ENCODE measurements at regions not wholly inside any gene's neighbourhood (a gene's known extent, or its start where the extent isn't known, plus 50 kb on each side); places are given as distances from the start of the nearest gene placed in this dataset.

DNA sequence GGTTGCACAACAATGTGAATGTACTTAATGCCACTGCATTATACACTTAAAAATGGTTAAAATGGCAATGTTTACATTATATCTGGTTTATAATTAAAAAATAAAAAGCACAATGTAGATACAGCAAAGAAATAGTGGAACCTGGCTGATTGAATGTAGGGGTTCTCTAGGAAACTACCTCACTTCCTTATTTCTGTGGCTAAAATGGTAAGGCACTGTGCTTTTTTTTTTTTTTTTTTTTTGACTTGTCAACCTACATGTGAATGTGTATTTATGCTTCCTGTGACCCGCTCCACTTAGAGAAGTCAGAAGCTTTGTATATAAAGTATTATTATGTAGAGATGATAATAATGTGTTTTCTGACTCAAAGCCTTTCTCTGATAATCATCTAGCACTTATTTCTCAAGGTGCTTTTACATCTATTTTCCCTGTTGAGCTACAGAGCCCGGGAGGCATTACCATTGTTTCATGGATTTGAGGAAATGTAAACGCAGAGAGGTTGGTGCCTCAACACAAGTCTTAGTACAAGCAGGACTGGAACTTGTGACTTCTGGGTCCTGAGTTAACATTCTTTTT, 55.0 kb downstream of the SOX4 start:
- DNase-seq: no peak

DNA sequence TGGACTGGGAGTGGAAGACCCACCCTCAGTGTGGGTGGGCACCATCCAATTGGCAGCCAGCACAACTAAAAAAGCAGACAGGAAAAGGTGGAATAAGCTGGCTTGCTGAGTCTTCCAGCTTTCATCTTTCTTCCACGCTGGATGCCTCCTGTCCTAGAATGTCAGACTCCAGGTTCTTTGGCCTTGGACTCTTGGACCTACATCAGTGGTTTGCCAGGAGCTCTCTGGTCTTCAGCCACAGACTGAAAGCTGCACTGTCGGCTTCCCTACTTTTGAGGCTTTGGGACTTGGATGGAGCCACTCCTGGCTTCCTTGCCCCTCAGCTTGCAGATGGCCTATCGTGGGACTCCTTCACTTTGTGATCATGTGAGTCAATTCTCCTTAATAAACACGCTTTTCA, 59.8 kb downstream of the SOX4 start:
- no peak for DNase-seq

DNA sequence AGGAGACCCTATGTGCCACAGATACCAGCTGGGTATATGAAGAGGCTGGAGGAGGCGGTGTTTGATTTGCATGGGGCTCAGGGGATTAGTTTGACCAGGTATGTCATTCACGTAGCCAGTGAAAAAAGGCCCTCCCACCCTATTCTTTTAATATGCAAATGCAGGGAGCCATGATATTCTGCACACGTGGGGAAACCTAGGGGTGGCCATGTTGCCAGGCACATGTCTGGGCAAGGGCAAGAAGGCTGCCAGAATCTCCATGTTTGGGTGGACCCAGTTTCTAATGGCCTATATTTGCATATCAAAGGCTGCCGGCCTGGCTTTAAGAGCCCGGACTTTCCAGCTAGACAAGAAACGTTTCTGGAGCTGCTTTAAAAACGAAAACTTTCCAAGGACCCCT, 60.4 kb downstream of the SOX4 start:
- DNase-seq: no peak

DNA sequence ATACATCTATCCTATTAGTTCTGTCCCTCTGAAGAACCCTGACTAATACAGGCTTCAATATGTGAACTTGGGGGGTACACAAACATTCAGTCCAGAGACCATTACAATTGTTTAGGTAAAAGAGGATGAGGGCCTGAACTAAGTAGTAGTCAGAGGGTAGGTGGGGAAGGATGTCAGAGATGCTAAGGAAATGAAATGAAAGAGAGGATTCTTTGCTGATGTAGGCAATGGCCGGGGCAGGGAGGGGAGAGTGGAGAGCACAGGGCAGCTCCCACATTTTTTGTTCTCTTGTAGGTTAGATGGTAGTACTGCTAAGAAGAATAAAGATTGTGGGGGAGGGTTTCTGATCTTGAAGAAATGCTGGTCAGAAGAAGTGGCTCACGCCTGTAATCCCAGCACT, 60.8 kb downstream of the SOX4 start:
- DNase-seq: no peak

DNA sequence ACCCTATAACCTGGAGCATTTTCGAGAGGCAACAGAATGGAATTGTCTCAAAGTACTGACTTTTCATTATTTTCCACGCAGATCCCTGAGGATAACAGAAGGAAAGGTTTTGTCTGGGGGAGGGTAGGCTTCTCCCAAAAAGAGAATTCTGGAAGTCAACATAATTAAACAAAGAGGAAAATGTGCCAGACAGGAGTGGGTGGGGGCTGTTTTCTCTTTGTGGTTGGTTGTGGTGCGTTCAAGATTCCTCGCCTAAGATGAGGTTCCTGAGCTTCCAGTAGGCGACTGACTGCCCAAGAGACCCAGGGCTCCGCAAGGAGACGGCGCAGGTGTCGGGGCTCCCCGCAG, 70.4 kb downstream of the SOX4 start:
- DNase-seq: no peak

DNA sequence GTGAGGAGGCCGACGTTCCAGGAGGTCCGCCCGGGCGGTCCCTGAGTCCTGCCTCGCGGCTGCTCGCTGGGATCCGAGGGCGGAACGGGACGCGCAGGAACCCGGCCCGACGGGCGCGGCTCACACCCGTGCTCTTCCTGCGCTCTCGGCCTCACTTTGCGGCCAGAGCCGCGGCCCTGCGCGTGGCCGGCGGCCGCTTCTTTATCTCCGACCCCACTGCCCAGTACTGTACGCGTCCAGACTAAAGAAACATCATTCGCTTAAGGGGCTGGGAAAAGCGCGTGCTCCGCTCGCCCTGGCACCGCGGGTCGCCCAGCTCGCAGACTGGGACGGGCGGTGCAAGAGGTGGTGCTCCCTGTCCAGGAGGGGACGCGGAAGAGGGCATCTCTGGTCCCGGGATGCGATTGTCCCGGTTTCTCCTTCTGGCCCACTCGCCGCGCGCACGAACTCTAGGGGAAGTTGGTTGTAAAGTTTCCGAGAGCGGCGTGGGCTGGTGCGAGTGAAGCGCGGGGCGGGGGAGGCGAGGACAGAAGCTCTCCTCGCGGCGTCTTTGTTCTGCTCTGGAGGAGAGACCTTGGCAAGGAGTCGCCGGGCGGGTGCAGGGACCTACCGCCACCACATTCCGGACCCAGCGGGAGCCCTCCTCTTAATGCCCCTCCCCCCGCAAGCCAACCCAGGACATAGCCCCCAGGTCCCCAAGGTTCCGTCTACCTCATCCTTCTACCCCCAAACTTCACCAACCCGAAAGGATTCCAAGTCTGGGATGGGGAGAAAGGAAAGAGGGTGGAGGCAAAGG, 71.0 kb downstream of the SOX4 start:
- DNase-seq: no peak

DNA sequence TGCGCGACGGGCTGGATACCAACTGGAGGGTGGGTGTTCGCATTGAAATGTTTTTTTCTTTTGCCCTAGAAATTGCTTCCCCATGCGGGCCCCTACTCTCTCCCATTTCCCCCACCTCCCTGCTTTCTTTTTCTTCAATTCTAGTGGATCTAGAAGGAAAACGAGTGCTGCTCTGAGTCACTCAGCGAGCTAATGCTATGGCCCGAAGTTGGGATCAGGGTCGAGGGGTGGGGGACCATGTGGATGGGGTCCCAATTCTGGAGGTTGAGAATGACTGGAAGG, 71.5 kb downstream of the SOX4 start:
- no peak for DNase-seq

DNA sequence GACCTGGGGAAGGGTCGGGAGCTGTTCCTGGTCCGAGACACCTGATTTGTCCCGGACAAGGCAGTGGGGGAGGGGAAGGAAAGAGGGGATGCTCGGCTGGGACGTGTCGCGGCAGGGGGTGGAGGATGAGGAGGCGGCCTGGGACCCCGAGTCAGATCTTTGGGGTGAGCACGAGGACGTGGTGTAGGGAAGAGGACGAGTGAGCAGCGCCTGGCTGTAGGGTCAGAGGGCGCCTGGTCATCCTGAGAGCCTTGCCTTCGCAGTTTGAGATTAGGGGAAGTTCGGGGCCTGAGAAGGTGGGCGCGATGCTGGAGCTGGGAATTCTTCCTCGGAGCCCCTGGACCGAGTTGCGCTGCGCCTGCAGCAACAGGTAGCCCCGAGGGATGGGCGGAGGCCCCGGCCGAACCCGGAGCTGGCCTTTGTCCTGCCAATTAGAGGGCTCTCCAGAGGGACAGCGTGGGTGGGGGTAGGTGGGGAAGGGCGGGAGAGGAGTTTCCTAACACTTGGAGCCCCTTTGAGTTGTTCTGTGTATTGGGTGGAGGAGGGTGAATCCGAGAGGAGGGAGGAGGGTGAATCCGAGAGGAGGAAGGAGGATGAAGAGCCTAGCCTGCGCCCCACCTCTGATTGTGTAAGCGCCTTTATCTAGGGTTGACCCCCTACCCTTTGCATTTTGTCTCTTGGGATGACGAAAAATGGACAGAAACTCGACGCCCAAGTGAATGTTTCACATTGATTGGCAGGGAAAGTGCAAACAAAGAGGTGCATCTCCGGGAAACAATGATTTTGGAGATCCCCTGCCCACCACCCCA, 72.0 kb downstream of the SOX4 start:
- DNase-seq: no peak

DNA sequence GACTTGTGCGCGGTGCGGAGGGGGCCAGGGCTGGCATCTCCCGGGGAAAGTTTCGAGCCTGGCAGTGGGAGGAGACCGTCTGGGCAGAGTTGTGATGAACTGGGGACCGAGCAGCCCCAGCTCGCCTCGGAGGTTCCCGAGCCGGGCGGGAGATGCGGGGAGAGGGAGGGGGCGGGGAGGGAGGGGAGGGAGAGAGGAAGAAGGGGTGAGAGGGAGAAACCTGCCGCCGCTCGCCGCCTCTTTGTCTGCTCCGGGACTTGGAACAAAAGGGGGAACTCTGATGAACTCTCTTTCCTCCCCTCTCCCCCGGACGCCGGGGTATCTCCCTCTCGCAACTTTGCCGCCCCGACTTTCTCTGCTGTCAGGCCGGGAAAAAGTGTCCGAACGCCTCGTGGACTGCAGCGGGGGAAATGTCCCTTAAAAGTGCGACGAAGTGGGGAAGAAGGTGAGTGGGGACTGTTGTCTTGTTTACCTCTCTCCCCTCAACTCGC, 72.7 kb downstream of the SOX4 start:
- no peak for DNase-seq

DNA sequence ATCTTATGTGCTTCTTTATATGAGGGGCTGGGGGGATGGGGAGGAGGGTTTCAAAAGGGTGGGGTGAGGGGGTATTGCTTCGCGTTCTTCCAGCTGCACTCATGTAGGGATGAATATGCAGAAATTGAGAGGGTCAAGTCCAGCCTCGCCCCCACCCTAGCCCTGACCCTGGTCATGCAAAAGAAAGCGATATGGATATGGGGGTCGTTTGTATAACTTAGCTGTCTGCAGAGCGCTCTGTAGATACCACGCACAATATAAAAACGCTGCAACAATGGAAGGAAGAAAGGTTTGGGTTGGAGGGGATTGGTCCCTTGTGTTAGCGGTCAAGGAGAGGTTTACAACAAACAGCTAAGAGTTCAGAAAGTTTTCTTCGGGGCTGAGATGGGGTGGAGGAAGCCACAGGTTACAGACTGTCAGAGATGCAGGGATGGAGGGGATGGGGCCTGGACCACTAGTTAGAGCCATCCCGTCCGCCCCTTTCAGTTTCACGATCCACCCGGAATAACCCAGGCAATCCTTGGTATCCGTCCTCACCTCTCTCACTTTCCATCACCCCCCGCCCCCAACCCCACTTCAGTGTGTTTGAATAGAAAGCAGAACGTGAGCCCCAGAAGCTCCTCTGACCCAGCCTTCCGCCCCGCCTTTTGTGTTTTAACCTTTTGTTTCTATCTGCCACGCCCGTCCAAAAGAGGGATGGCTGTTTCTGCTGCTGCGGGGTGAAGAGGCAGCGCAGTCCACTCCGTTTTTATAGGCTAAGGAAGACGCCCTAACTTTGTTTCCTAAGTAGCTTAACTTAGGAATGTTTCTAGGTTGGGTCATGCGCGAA, 73.5 kb downstream of the SOX4 start:
- DNase-seq: no peak

DNA sequence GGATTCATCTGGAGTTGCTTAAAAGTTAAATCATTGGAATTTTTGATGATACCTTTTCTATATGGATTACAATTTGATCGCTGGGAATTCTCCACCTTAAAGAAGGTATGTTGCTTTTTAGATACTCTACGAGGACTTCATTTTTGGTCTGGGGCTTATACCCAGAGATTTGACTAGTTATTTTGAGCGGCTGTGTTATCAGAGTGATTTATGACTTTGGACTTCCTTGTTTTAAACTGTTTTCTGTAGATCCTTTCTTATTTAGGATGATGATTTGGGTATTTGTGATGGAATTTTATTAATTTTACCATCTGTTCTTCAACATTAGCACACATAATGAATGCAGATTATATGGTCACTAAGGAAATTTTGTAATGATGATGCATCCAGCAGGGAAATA, 75.2 kb downstream of the SOX4 start:
- no peak for DNase-seq

DNA sequence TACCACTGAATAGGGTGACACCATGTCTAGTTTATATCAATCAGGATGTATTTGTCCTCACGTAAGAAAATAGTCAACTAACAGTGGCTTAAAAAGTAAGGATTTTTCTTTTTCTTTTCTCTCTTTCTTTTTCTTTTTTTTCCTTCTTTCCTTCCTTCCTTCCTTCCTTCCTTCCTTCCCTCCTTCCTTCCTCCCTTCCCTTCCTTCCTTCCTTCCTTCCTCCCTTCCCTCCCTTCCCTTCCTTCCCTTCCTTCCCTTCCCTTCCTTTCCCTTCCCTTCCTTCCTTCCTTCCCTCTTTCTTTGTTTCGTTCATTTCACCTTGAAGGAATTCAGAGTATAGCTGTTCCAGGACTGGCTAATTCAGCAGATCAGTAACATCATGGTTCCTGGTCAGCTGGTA, 83.2 kb downstream of the SOX4 start:
- DNase-seq: no peak

DNA sequence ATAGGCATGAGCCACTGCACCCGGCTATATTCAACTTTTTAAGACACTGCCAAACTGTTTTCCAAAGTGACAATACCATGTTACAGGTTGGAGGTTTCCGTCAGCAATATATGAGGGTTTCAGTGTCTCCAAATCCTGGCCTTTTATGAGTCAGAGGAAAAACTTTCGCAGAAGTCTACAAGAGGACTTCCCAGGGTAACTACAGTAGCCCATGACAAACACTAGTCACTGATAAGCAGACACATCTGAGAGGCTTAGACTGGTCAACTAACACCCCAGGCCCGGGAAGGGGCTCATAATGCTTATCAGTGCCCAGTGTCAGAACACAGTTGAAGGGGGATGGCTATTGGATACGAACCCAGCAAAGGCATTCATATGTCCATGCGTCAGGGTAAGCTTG, 85.4 kb downstream of the SOX4 start:
- DNase-seq: no peak

DNA sequence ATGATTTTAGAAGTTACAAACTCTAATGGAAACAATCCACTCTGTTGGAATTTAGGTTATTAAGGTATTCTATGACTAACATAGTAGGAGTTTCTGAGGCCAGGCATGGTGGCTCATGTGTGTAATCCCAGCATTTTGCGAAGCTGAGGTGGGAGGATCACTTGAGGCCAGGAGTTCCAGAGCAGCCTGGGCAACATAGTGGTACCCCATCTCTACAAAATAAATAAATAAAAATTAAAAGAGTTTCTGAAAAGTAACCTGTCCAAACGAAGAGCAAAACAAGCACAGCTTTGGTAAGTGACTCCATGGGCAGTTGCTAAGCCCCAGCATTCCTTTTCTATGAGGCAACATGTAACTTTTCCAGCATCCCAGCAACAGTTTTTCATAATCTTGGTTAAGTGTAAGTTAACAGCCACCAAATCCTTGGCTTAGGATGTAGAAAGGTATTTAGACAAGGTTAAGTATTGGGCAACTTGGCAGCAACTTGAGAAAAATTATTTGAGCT, 86.3 kb downstream of the SOX4 start:
- no peak for DNase-seq

DNA sequence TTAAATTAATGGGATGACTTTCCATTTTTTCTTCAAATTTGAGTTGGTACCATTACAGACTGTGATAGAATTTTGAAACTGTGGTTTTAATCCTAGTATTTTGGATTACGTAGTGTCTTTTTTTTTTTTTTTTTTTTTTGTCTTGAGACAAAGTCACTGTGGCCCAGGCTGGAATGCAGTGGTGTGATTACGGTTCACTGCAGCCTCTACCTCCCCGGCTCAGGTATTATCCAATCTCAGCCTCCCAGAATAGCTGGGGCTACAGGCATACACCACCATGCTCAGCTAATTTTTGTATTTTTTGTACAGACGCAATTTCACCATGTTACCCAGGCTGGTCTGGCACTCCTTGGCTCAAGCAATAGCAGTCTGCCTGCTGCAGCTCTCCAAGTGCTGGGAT, 87.1 kb downstream of the SOX4 start:
- DNase-seq: no peak

DNA sequence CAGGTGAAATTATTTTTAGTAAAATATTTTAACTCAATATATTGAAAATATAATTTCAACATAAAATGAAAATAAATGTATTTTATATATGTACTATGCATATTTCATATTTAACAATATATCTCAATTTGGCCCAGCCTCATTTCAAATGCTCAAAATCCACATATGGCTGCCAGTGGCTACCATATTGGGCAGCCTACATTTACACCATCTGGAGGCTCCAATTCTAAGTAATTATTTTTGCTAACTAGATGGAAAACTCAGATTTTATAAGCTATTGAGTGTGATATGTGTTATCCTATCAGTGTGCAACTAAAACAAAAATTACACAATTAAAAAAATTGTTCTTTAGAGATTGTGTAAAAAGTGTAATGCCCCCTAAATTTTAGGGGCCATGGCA, 96.9 kb downstream of the SOX4 start:
- DNase-seq: no peak

DNA sequence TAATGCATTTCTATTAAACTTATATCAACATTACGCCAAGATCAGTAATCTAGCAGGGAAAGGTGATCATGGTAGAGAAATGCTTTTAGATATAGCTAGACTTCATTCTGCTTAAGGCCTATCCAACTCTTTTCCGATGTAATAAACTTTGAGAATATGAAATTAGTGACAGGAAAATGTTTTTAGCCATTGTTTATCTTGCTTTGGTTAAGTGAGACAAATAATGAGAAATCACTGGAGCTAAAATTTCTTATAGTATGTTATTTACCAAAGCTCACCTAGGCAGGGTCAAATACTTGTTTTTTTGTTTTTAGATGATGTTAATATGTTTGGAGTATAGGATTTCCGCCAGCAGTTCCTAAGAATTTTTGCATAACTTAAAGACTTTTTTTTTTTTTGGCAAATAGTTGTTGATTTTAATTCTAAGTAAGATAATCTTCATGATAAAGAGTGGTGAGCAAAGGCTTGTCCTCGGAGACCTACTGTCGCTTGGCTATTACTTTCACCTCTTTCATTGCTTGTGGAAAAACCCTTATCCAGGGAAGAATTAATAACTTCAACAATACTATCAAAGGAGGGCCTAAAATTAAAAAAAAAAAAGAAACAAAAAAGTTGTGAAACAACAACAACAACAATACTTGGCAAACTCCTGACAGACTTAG, 98.3 kb downstream of the SOX4 start:
- no peak for DNase-seq

DNA sequence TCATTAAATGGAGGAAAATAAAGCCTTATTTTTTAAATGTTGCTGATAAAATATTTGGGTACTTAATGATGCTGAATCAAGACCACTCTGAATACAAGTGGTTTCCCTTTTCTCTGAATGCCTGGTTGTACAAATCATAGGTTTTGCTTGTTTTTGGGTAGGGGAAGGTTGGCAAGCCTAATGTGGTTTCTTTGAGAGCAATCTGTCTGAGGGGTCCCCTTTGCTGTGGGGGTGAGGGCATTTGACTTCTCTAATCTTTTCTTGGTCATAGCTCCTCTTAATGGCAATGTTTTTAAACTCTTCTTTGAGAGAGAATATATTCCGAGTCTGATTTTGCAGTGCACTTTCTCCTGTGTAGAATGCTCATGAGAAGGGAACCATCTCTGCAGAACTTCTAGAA, 99.2 kb downstream of the SOX4 start:
- no peak for DNase-seq

DNA sequence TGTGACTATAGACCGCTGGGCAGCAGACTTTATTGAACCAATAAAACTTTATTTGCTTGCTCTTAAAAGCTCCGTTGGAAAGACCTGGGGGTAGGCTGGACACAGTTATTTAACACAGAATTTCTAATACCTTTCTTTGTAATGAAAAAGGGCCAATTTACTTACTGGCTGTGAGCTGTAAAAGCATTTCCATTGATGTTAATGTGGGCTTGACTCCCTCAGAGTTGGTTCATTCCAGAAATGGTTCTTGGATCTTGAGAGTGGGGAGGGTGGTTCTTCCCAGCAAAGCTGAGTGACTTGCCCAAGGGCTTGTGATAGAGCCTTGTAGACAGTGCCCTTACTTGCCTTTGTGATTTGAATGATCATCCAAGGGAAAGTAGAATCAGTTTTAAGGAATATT, 100.6 kb downstream of the SOX4 start:
- DNase-seq: no peak

DNA sequence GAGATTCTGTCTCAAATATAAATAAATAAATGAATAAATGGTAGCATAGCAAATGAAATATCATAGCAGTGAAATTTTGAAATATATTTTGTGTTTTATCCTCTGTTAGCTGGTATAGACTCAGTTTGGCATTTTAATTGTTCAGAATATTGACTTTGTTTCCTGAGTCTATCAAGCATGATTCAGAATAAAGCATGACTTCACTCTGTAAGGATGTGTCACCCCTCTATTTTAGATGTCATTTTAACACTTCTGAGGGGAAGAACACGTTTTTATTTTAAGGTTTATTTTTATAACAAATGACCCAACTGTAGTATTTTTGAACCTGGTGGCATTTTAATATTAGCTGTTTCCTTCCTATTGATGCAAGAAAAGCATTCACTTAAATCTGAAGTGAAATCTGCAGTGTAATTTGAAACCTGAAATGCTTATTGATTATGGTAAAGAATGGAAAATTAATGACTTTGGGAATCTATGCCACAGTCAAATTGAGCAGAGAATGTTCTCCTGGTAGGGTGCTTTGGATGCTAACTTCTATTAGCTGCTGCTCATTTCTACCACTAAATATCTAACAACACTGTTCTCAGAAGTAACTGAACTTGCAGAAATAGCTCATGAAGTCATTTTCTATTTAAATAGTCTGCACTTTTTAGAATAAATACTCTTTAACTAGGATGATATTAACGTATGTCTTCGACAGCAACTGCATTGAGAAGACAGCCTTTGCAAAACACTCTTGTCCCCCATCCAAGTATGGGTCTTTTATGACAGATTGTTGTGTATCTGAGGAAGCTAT, 114.2 kb downstream of the SOX4 start:
- DNase-seq: no peak

DNA sequence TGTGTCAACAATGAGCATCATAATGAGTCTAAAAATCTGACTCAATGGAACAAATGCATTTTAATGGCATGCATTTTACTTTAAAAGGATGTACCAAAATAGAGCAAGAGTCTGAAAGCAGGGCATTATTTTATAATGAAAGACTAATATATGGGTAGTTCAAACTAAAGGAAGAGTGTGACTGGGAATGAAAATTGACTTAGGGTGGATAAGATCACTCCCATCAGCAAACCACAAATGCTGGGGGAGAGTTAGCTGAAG, 114.7 kb downstream of the SOX4 start:
- DNase-seq: no peak

DNA sequence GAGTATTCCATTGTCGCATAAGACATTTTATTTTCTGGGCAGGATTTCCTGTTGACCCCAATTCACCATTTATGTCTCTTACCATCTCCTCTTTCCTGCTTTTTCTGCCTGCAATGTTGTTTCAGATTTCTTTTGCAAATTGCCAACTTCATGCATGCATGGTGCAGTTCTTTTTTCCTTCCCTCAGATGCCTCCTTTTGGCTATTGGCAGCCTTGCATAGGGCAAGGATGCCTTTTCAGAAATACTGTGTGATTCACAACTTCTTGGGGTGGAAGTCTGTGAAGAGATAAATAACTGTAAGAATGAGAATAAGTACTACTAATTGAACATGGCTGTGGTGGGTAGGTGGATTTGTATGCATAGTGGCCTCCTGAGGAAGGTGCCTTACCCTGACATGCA, 116.7 kb downstream of the SOX4 start:
- no peak for DNase-seq
